HepG2 (cell line): ENCODE measurements at regions not wholly inside any gene's neighbourhood (a gene's known extent, or its start where the extent isn't known, plus 50 kb on each side); places are given as distances from the start of the nearest gene placed in this dataset.
A peak's percentile ranks its signal among the peaks of the same experiment; 100 is the strongest.

ENCODE experiments used
- ATAC-seq: fragments of 200-7000 bp; cut with Tn5 transposase; 3 replicates; pipeline ENCODE4 v1.9.1; 2020; ENCODE audit warnings: mild to moderate bottlenecking, moderate library complexity
- BruUV-seq: library from RNA; stranded (reverse); fragments of 400-500 nt; replicated peaks from 2 replicates; lab custom pipeline; 2021; lab: Mats Ljungman, UMichigan
- CTCF ChIA-PET: fragments of 300-600 bp; formaldehyde crosslinking; extraction: SDS; loops from one replicate; lab custom pipeline; 2021; ENCODE audit warnings: low total read pairs, inconsistent platforms, low intra/inter-chr PET ratio; lab: Yijun Ruan, JAX
- POLR2A ChIA-PET: fragments of 350-600 bp; sonication (Branson Sonifier 250); formaldehyde crosslinking; loops from one replicate; lab custom pipeline; 2020; ENCODE audit warnings: antibody characterized with exemption, inconsistent platforms; lab: Yijun Ruan, JAX
- DNase-seq: peaks from one replicate; pipeline ENCODE4 v3.0.0-alpha.2; 2015; ENCODE audit warnings: low spot score
- FAIRE-seq: peaks from 3 replicates; lab custom pipeline; 2011; peaks lifted over from hg19 to GRCh38; lab: Jason Lieb, UNC
- H2AFZ ChIP-seq: one replicate; pipeline ENCODE4 v1.6.1; 2011; ENCODE audit warnings: low read length, inconsistent platforms
- H3K27ac ChIP-seq: fragments of 300-600 bp; 3 replicates; pipeline ENCODE4 v1.8.0; 2011; ENCODE audit warnings: mixed run types, mild to moderate bottlenecking, mixed read lengths, low read length, inconsistent platforms; ENCODE audit not compliant: insufficient read depth; ENCODE audit errors: extremely low read length
- H3K27me3 ChIP-seq, 2 experiments: fragments of 200-600 bp in 1 of 2; 2 replicates in 1 of 2; 3 replicates in 1 of 2; pipeline versions ENCODE4 v1.6.0 to v1.8.0; 2011; ENCODE audit warnings: low read length in 2 of 2, mild to moderate bottlenecking in 2 of 2, moderate library complexity in 2 of 2, inconsistent platforms in 1 of 2; ENCODE audit not compliant: insufficient read depth in 2 of 2, control insufficient read depth in 1 of 2
- H3K36me3 ChIP-seq, 2 experiments: fragments of 200-600 bp in 1 of 2; replicated peaks in 1 of 2; 2 replicates in 1 of 2; 3 replicates in 1 of 2; pipeline versions ENCODE4 v1.5.1 to v1.8.0; 2011; ENCODE audit warnings: low read length in 2 of 2, inconsistent platforms in 1 of 2; ENCODE audit not compliant: insufficient read depth in 2 of 2, control insufficient read depth in 1 of 2
- H3K4me1 ChIP-seq: 2 replicates; pipeline ENCODE4 v1.5.1; 2012; ENCODE audit warnings: low read length, inconsistent platforms; ENCODE audit not compliant: insufficient read depth
- H3K4me2 ChIP-seq: 2 replicates; pipeline ENCODE4 v1.6.0; 2011; ENCODE audit warnings: low read depth, low read length, inconsistent platforms
- H3K4me3 ChIP-seq, 3 experiments: fragments of 200-600 bp in 1 of 3; sonication (generic), shearing (Covaris generic) in 1 of 3; replicated peaks in 1 of 3; 2 replicates each; pipeline ENCODE4 v1.5.1; 2011 to 2016; ENCODE audit warnings: low read length in 3 of 3, inconsistent platforms in 2 of 3, low read depth in 2 of 3, mild to moderate bottlenecking in 2 of 3, control low read depth in 1 of 3, mixed read lengths in 1 of 3; ENCODE audit not compliant: insufficient read depth in 1 of 3
- H3K79me2 ChIP-seq: one replicate; pipeline ENCODE4 v1.6.1; 2011; ENCODE audit warnings: low read length, inconsistent platforms; ENCODE audit not compliant: insufficient read depth
- H3K9ac ChIP-seq: 2 replicates; pipeline ENCODE4 v1.6.0; 2011; ENCODE audit warnings: mild to moderate bottlenecking, low read depth, low read length, inconsistent platforms; ENCODE audit not compliant: insufficient read depth
- H3K9me3 ChIP-seq: 2 replicates; pipeline ENCODE4 v1.5.1; 2012; ENCODE audit warnings: mild to moderate bottlenecking, low read length
- H4K20me1 ChIP-seq: 2 replicates; pipeline ENCODE4 v1.6.0; 2011; ENCODE audit warnings: inconsistent platforms, mild to moderate bottlenecking, low read length, moderate library complexity; ENCODE audit not compliant: insufficient read depth
- GFI1 ChIP-seq: sonication (generic); formaldehyde crosslinking; IDR thresholded peaks from 2 replicates; pipeline ENCODE4 v1.5.0; 2020; ENCODE audit warnings: missing genetic modification reagents, mild to moderate bottlenecking, borderline replicate concordance
- MAFF ChIP-seq: IDR thresholded peaks from 2 replicates; pipeline ENCODE4 v1.6.1; 2011; ENCODE audit warnings: low read depth, low read length, improper control_type of control experiment
- MAFK ChIP-seq, 2 experiments: IDR thresholded peaks in 1 of 2; conservative IDR thresholded peaks in 1 of 2; 2 replicates each; pipeline ENCODE4 v1.6.1; 2011; ENCODE audit warnings: improper control_type of control experiment in 2 of 2, low read length in 2 of 2
- NFKB2 ChIP-seq: sonication (generic); formaldehyde crosslinking; IDR thresholded peaks from 2 replicates; pipeline ENCODE4 v1.4.0; 2020; ENCODE audit warnings: missing genetic modification reagents, borderline replicate concordance
- RFX5 ChIP-seq: IDR thresholded peaks from 2 replicates; pipeline ENCODE4 v1.6.1; 2011; ENCODE audit warnings: low read depth, low read length, improper control_type of control experiment
- SPEN ChIP-seq: sonication (generic); formaldehyde crosslinking; IDR thresholded peaks from 2 replicates; pipeline ENCODE4 v1.5.1; 2020; ENCODE audit warnings: low read depth, mild to moderate bottlenecking, missing genetic modification reagents
- ZNF274 ChIP-seq: sonication (generic); formaldehyde crosslinking; IDR thresholded peaks from 2 replicates; pipeline ENCODE4 v1.5.1; 2020; ENCODE audit warnings: mild to moderate bottlenecking, missing genetic modification reagents
- ZNF530 ChIP-seq: sonication (generic); formaldehyde crosslinking; IDR thresholded peaks from 2 replicates; pipeline ENCODE4 v1.5.0; 2020; ENCODE audit warnings: low read depth, mild to moderate bottlenecking, missing genetic modification reagents
- WGBS: methylation state at CpG from one replicate; pipeline ENCODE4 v1.1.6; 2017; ENCODE audit warnings: low lambda C conversion rate; 5-methylcytosine and 5-hydroxymethylcytosine counted together
- in situ Hi-C: cut with HindIII; loops from 2 replicates; pipeline ENCODE4 v1.10.0; 2017; ENCODE audit warnings: low pct_unique_long_range_greater_than_20kb; ENCODE audit not compliant: extremely low pct_ligation_motif_present
- intact Hi-C: fragments of 100-400 bp; cut with micrococcal nuclease; formaldehyde crosslinking; loops from one replicate; pipeline ENCODE4 v1.10.0; 2022; ENCODE audit not compliant: unreplicated experiment
- TF ChIP-seq, protein P1 (sequence below): sonication (generic); formaldehyde crosslinking; IDR thresholded peaks from 2 replicates; pipeline ENCODE4 v1.8.1; 2022; ENCODE audit warnings: low read depth, mild to moderate bottlenecking, missing genetic modification reagents

DNA sequence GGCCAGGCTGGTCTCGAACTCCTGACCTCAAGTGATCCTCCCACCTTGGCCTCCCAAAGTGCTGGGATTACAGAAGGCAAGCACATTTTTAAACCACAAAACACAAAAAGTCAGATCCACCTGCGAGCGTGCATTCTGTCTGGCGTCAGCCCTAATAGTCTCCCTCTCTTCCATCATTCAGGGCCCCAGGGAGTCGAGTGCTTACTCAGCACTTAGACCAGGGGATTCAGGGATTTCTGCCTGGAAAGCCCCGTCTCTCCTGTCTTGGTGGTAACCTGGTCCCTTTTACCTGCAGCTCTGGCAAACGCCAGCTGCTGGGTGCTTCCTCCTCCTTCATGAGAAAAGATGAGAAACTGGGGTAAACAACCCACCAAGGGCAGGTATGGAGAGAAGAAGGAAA lies 443.1 kb downstream of the SOX9 start:
- WGBS = 99% methylated on average over 7 of the region's 7 CpGs
- FAIRE-seq (no peak), DNase-seq (no peak)
- BruUV-seq = no TSS peak
- H4K20me1 ChIP-seq = peaks cover 24% of the 10 kb centered on the region; the same call in 1 of the 2 replicates
- H3K27ac ChIP-seq = no peak overlapping the region
- H3K9me3 ChIP-seq = no peaks in the 10 kb centered on the region
- TF ChIP-seq NFKB2 (CRISPR knock-in tag) = no peak
- peak; percentile 80 to 82 for TF ChIP-seq MAFK (conservative IDR thresholded peaks at IDR 0.05 in 1 of 2, IDR thresholded peaks at IDR 0.05 in 1 of 2; ENCODE audit: low read length in 2 of 2)
- TF ChIP-seq SPEN = no peak
- no peak for TF ChIP-seq ZNF274
- TF ChIP-seq RFX5 = no peak
- TF ChIP-seq, protein P1, sequence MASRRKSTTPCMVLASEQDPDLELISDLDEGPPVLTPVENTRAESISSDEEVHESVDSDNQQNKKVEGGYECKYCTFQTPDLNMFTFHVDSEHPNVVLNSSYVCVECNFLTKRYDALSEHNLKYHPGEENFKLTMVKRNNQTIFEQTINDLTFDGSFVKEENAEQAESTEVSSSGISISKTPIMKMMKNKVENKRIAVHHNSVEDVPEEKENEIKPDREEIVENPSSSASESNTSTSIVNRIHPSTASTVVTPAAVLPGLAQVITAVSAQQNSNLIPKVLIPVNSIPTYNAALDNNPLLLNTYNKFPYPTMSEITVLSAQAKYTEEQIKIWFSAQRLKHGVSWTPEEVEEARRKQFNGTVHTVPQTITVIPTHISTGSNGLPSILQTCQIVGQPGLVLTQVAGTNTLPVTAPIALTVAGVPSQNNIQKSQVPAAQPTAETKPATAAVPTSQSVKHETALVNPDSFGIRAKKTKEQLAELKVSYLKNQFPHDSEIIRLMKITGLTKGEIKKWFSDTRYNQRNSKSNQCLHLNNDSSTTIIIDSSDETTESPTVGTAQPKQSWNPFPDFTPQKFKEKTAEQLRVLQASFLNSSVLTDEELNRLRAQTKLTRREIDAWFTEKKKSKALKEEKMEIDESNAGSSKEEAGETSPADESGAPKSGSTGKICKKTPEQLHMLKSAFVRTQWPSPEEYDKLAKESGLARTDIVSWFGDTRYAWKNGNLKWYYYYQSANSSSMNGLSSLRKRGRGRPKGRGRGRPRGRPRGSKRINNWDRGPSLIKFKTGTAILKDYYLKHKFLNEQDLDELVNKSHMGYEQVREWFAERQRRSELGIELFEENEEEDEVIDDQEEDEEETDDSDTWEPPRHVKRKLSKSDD (CRISPR knock-in tag) = no peak
- no peak for TF ChIP-seq ZNF530 (CRISPR knock-in tag)
- peak; percentile 74 for TF ChIP-seq MAFF
- TF ChIP-seq GFI1 (CRISPR knock-in tag) = no peak
- TF ChIP-seq, all 625 proteins: peak for 2
- Histone ChIP-seq H3K36me3 (0 out of 5 replicates have a peak, but pooled peaks cover 0 to 1% of the 10 kb centered on the region in 2 experiments), H2AFZ (no peak overlapping the region), H3K4me3 (no peak overlapping the region), H3K4me2 (no peak overlapping the region), H3K27me3 (no peaks in the 10 kb centered on the region), H3K4me1 (peaks cover 72% of the 10 kb centered on the region), H3K9ac (no peak overlapping the region), H3K79me2 (peaks cover 91% of the 10 kb centered on the region)
- in situ Hi-C loops = loop anchor here (5.0 to 25.0 kb wide), 3 partner anchors 93 to 531 kb away; partner anchors contain the start of gene SLC39A11
- POLR2A ChIA-PET = interaction anchor here (2.1 kb wide), 1 partner anchor 28 kb away, joined by 4 read pairs; no protein-coding TSS in a partner anchor
- no peak for ATAC-seq
- intact Hi-C loops = loop anchor here (5.0 kb wide), 1 partner anchor 133 kb away; no protein-coding TSS in a partner anchor
- CTCF ChIA-PET = no interaction called here
